ENCODE measurements at regions not wholly inside any gene's neighbourhood (a gene's known extent, or its start where the extent isn't known, plus 50 kb on each side); places are given as distances from the start of the nearest gene placed in this dataset.

DNA sequence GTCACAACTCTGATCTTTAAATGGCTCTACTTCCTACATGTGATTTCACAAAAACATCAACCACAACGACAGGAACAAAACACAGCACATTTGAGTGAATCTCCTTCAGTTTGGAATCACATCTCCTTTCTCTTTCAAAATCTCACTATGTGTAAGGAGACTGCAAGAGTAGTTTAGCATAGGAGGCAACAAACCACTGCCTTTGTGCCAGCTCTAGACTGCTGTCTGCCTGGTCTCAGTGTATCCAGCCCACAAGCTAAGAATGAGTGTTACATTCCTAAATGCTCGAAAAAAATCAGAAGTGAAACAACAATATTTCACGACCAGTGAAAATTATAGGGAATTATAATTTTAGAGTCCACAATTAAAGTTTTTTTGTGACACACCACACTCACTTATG is 217.0 kb upstream of the STEAP4 start:
- Histone ChIP-seq H3K4me1 (ENCODE audit: control insufficient read depth, insufficient read depth, low read length) (no peaks in the 10 kb centered on the region), H3K36me3 (ENCODE audit: control insufficient read depth in 2 of 2, insufficient read depth in 1 of 2, low read length in 2 of 2) (no peaks in the 10 kb centered on the region), H3K9me3 (ENCODE audit: control insufficient read depth, insufficient read depth, low read depth, low read length) (no peaks in the 10 kb centered on the region), H3K27ac (ENCODE audit: extremely low read depth, low read depth, low read length) (no peak overlapping the region), H3K4me3 (ENCODE audit: low read depth, low read length) (no peak overlapping the region)
- CTCF ChIA-PET, result no interaction called here
- POLR2A ChIA-PET, result no interaction called here
- TF ChIP-seq, protein P1, sequence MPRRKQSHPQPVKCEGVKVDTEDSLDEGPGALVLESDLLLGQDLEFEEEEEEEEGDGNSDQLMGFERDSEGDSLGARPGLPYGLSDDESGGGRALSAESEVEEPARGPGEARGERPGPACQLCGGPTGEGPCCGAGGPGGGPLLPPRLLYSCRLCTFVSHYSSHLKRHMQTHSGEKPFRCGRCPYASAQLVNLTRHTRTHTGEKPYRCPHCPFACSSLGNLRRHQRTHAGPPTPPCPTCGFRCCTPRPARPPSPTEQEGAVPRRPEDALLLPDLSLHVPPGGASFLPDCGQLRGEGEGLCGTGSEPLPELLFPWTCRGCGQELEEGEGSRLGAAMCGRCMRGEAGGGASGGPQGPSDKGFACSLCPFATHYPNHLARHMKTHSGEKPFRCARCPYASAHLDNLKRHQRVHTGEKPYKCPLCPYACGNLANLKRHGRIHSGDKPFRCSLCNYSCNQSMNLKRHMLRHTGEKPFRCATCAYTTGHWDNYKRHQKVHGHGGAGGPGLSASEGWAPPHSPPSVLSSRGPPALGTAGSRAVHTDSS (tag by site-specific recombination; IDR thresholded peaks at IDR 0.05), result no peak
- TF ChIP-seq ZNF37A (tag by site-specific recombination; IDR thresholded peaks at IDR 0.05) (no peak), SALL2 (tag by site-specific recombination; IDR thresholded peaks at IDR 0.05; ENCODE audit: borderline replicate concordance) (no peak), ZNF211 (tag by site-specific recombination; IDR thresholded peaks at IDR 0.05; ENCODE audit: low read depth) (no peak), ZNF223 (tag by site-specific recombination; IDR thresholded peaks at IDR 0.05) (no peak), ZNF596 (tag by site-specific recombination; IDR thresholded peaks at IDR 0.05) (no peak), IKZF3 (tag by site-specific recombination; IDR thresholded peaks at IDR 0.05) (no peak), ZNF558 (tag by site-specific recombination; IDR thresholded peaks at IDR 0.05) (no peak), ZNF701 (tag by site-specific recombination; IDR thresholded peaks at IDR 0.05) (no peak), MZF1 (tag by site-specific recombination; IDR thresholded peaks at IDR 0.05; ENCODE audit: borderline replicate concordance) (no peak), ZNF433 (tag by site-specific recombination; IDR thresholded peaks at IDR 0.05; ENCODE audit: low read depth) (no peak), ZNF560 (tag by site-specific recombination; IDR thresholded peaks at IDR 0.05; ENCODE audit: borderline replicate concordance) (no peak)
- TF ChIP-seq, protein P2, sequence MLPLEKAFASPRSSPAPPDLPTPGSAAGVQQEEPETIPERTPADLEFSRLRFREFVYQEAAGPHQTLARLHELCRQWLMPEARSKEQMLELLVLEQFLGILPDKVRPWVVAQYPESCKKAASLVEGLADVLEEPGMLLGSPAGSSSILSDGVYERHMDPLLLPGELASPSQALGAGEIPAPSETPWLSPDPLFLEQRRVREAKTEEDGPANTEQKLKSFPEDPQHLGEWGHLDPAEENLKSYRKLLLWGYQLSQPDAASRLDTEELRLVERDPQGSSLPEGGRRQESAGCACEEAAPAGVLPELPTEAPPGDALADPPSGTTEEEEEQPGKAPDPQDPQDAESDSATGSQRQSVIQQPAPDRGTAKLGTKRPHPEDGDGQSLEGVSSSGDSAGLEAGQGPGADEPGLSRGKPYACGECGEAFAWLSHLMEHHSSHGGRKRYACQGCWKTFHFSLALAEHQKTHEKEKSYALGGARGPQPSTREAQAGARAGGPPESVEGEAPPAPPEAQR (tag by site-specific recombination; IDR thresholded peaks at IDR 0.05), result no peak
- TF ChIP-seq, protein P3, sequence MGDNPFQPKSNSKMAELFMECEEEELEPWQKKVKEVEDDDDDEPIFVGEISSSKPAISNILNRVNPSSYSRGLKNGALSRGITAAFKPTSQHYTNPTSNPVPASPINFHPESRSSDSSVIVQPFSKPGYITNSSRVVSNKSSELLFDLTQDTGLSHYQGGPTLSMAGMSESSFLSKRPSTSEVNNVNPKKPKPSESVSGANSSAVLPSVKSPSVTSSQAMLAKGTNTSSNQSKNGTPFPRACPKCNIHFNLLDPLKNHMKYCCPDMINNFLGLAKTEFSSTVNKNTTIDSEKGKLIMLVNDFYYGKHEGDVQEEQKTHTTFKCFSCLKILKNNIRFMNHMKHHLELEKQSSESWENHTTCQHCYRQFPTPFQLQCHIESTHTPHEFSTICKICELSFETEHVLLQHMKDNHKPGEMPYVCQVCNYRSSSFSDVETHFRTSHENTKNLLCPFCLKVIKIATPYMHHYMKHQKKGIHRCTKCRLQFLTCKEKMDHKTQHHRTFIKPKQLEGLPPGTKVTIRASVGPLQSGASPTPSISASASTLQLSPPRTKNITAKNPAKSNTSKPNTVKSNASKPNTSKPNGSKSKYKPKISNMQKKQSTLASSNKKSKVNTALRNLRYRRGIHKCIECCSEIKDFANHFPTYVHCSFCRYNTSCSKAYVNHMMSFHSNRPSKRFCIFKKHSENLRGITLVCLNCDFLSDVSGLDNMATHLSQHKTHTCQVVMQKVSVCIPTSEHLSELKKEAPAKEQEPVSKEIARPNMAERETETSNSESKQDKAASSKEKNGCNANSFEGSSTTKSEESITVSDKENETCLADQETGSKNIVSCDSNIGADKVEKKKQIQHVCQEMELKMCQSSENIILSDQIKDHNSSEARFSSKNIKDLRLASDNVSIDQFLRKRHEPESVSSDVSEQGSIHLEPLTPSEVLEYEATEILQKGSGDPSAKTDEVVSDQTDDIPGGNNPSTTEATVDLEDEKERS (tag by site-specific recombination; IDR thresholded peaks at IDR 0.05), result no peak
- TF ChIP-seq, protein P4, sequence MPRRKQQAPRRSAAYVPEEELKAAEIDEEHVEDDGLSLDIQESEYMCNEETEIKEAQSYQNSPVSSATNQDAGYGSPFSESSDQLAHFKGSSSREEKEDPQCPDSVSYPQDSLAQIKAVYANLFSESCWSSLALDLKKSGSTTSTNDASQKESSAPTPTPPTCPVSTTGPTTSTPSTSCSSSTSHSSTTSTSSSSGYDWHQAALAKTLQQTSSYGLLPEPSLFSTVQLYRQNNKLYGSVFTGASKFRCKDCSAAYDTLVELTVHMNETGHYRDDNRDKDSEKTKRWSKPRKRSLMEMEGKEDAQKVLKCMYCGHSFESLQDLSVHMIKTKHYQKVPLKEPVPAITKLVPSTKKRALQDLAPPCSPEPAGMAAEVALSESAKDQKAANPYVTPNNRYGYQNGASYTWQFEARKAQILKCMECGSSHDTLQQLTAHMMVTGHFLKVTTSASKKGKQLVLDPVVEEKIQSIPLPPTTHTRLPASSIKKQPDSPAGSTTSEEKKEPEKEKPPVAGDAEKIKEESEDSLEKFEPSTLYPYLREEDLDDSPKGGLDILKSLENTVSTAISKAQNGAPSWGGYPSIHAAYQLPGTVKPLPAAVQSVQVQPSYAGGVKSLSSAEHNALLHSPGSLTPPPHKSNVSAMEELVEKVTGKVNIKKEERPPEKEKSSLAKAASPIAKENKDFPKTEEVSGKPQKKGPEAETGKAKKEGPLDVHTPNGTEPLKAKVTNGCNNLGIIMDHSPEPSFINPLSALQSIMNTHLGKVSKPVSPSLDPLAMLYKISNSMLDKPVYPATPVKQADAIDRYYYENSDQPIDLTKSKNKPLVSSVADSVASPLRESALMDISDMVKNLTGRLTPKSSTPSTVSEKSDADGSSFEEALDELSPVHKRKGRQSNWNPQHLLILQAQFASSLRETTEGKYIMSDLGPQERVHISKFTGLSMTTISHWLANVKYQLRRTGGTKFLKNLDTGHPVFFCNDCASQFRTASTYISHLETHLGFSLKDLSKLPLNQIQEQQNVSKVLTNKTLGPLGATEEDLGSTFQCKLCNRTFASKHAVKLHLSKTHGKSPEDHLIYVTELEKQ (tag by site-specific recombination; IDR thresholded peaks at IDR 0.05; ENCODE audit: borderline replicate concordance), result no peak
- TF ChIP-seq, protein P5, sequence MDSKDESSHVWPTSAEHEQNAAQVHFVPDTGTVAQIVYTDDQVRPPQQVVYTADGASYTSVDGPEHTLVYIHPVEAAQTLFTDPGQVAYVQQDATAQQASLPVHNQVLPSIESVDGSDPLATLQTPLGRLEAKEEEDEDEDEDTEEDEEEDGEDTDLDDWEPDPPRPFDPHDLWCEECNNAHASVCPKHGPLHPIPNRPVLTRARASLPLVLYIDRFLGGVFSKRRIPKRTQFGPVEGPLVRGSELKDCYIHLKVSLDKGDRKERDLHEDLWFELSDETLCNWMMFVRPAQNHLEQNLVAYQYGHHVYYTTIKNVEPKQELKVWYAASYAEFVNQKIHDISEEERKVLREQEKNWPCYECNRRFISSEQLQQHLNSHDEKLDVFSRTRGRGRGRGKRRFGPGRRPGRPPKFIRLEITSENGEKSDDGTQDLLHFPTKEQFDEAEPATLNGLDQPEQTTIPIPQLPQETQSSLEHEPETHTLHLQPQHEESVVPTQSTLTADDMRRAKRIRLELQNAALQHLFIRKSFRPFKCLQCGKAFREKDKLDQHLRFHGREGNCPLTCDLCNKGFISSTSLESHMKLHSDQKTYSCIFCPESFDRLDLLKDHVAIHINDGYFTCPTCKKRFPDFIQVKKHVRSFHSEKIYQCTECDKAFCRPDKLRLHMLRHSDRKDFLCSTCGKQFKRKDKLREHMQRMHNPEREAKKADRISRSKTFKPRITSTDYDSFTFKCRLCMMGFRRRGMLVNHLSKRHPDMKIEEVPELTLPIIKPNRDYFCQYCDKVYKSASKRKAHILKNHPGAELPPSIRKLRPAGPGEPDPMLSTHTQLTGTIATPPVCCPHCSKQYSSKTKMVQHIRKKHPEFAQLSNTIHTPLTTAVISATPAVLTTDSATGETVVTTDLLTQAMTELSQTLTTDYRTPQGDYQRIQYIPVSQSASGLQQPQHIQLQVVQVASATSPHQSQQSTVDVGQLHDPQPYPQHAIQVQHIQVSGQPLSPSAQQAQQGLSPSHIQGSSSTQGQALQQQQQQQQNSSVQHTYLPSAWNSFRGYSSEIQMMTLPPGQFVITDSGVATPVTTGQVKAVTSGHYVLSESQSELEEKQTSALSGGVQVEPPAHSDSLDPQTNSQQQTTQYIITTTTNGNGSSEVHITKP (tag by site-specific recombination; IDR thresholded peaks at IDR 0.05), result no peak
